K562 (cell line): ENCODE measurements at regions not wholly inside any gene's neighbourhood (a gene's known extent, or its start where the extent isn't known, plus 50 kb on each side); places are given as distances from the start of the nearest gene placed in this dataset.

Experiments used
- ATAC-seq: fragments of 200-7000 bp; cut with Tn5 transposase; 3 replicates; pipeline ENCODE4 v1.9.1; 2020; ENCODE audit warnings: moderate library complexity
- BruUV-seq: library from RNA; stranded (reverse); fragments of 400-500 nt; replicated peaks from 2 replicates; lab custom pipeline; 2021; lab: Mats Ljungman, UMichigan
- CTCF ChIA-PET: fragments of 300-600 bp; formaldehyde crosslinking; extraction: SDS; loops from one replicate; lab custom pipeline; 2021; ENCODE audit warnings: low intra/inter-chr PET ratio; lab: Yijun Ruan, JAX
- POLR2A ChIA-PET: fragments of 300-600, 350-650 bp; sonication (Branson Sonifier 250); formaldehyde crosslinking; extraction: SDS; loops from one replicate; lab custom pipeline; 2021; ENCODE audit warnings: antibody characterized with exemption, inconsistent platforms; lab: Yijun Ruan, JAX
- DNase-seq, 4 experiments: peaks; one replicate each; pipeline versions ENCODE4 v3.0.0 to v3.0.0-alpha.2; 2011 to 2018; ENCODE audit warnings: low spot score in 3 of 4, mixed read lengths in 3 of 4; ENCODE audit errors: extremely low read depth in 1 of 4
- FAIRE-seq: peaks from 2 replicates; lab custom pipeline; 2011; peaks lifted over from hg19 to GRCh38; lab: Jason Lieb, UNC
- H2AFZ ChIP-seq: 2 replicates; pipeline ENCODE4 v1.6.0; 2011; ENCODE audit warnings: low read depth, low read length, control low read depth, inconsistent platforms
- H3K27ac ChIP-seq: fragments of 200-600 bp; 3 replicates; pipeline ENCODE4 v1.8.0; 2011; ENCODE audit warnings: low read depth, mild to moderate bottlenecking, control low read depth, inconsistent platforms, low read length, moderate library complexity, mixed read lengths; ENCODE audit errors: extremely low read depth
- H3K27me3 ChIP-seq, 2 experiments: fragments of 300-600 bp in 1 of 2; 2 replicates in 1 of 2; 3 replicates in 1 of 2; pipeline versions ENCODE4 v1.6.0 to v1.8.0; 2011; ENCODE audit warnings: inconsistent platforms in 2 of 2, low read length in 2 of 2, mild to moderate bottlenecking in 1 of 2, mixed read lengths in 1 of 2, moderate library complexity in 1 of 2; ENCODE audit not compliant: control insufficient read depth in 2 of 2, insufficient read depth in 2 of 2
- H3K36me3 ChIP-seq: fragments of 300-600 bp; 3 replicates; pipeline ENCODE4 v1.8.0; 2011; ENCODE audit warnings: mild to moderate bottlenecking, low read length, inconsistent platforms; ENCODE audit not compliant: control insufficient read depth, insufficient read depth
- H3K4me1 ChIP-seq, 2 experiments: fragments of 200-600 bp in 1 of 2; replicated peaks in 1 of 2; 2 replicates in 1 of 2; 3 replicates in 1 of 2; pipeline versions ENCODE4 v1.5.1 to v1.8.0; 2011; ENCODE audit warnings: inconsistent platforms in 2 of 2, low read length in 2 of 2, mild to moderate bottlenecking in 1 of 2, mixed read lengths in 1 of 2, moderate library complexity in 1 of 2; ENCODE audit not compliant: control insufficient read depth in 2 of 2, insufficient read depth in 2 of 2
- H3K4me2 ChIP-seq: 2 replicates; pipeline ENCODE4 v1.6.1; 2011; ENCODE audit warnings: low read length, control low read depth, inconsistent platforms, mixed read lengths; ENCODE audit not compliant: insufficient read depth
- H3K4me3 ChIP-seq: fragments of 200-600 bp; sonication (generic), shearing (Covaris generic); 2 replicates; pipeline ENCODE4 v1.5.1; 2016; ENCODE audit warnings: control low read depth, inconsistent platforms
- H3K79me2 ChIP-seq: fragments of 200-600 bp; 3 replicates; pipeline ENCODE4 v1.8.0; 2011; ENCODE audit warnings: low read length, inconsistent platforms; ENCODE audit not compliant: control insufficient read depth, insufficient read depth
- H3K9ac ChIP-seq, 2 experiments: 2 replicates each; pipeline versions ENCODE4 v1.6.0 to v1.6.1; 2011; ENCODE audit warnings: low read depth in 2 of 2, low read length in 2 of 2, control low read depth in 1 of 2, inconsistent platforms in 1 of 2, mild to moderate bottlenecking in 1 of 2, mixed read lengths in 1 of 2; ENCODE audit not compliant: insufficient read depth in 1 of 2
- H3K9me1 ChIP-seq: one replicate; pipeline ENCODE4 v1.6.0; 2011; ENCODE audit warnings: inconsistent platforms, mild to moderate bottlenecking, low read length, moderate library complexity; ENCODE audit not compliant: control insufficient read depth, insufficient read depth
- H3K9me3 ChIP-seq: replicated peaks from 2 replicates; pipeline ENCODE4 v1.5.1; 2011; ENCODE audit warnings: low read depth, low read length, inconsistent platforms; ENCODE audit not compliant: control insufficient read depth, insufficient read depth
- H4K20me1 ChIP-seq: replicated peaks from 2 replicates; pipeline ENCODE4 v1.6.1; 2011; ENCODE audit warnings: low read length, inconsistent platforms, mixed read lengths; ENCODE audit not compliant: control insufficient read depth, insufficient read depth
- CBFA2T2 ChIP-seq: fragments of 450-650 bp; conservative IDR thresholded peaks from 2 replicates; pipeline ENCODE4 v1.6.1; 2017; ENCODE audit warnings: mild to moderate bottlenecking
- ELK1 ChIP-seq: sonication (generic); formaldehyde crosslinking; IDR thresholded peaks from 2 replicates; pipeline ENCODE4 v1.8.1; 2022; ENCODE audit warnings: missing genetic modification reagents
- NBN ChIP-seq: fragments of 450-650 bp; IDR thresholded peaks from 2 replicates; pipeline ENCODE4 v1.6.1; 2016; ENCODE audit warnings: low read depth, mild to moderate bottlenecking
- POLR2AphosphoS2 ChIP-seq: IDR thresholded peaks from 2 replicates; pipeline ENCODE4 v1.6.1; 2012; ENCODE audit warnings: low read length, improper control_type of control experiment
- SNRNP70 ChIP-seq: fragments of 200-400 bp; formaldehyde crosslinking; optimal IDR thresholded peaks from 2 replicates; pipeline ENCODE3; 2017; ENCODE audit warnings: low read depth, low read length
- TSC22D4 ChIP-seq: fragments of 450-650 bp; IDR thresholded peaks from 2 replicates; pipeline ENCODE4 v1.6.1; 2016; ENCODE audit warnings: missing genetic modification characterization, missing biosample characterization, control low read depth
- XRCC5 ChIP-seq: fragments of 200-400 bp; formaldehyde crosslinking; IDR thresholded peaks from 2 replicates; pipeline ENCODE4 v1.6.1; 2017; ENCODE audit warnings: low read depth, mild to moderate bottlenecking, low read length
- ZNF143 ChIP-seq: sonication (generic); formaldehyde crosslinking; IDR thresholded peaks from 2 replicates; pipeline ENCODE4 v1.9.0; 2022; ENCODE audit warnings: mild to moderate bottlenecking, missing genetic modification reagents
- WGBS: fragments of 100-300 bp; shearing (Covaris generic); methylation state at CpG from one replicate; pipeline ENCODE4 v1.1.6; 2016; ENCODE audit warnings: low coverage, mixed read lengths; ENCODE audit not compliant: insufficient coverage; ENCODE audit errors: missing lambda C conversion rate; 5-methylcytosine and 5-hydroxymethylcytosine counted together
- in situ Hi-C: fragments of 300-500 bp; cut with MboI; formaldehyde crosslinking; loops from 4 replicates; pipeline ENCODE4 v1.15.0; 2018; ENCODE audit warnings: inconsistent platforms, mixed read lengths
- intact Hi-C: fragments of 100-400 bp; cut with micrococcal nuclease; formaldehyde crosslinking; loops from 2 replicates; pipeline ENCODE4 v1.14.2; 2022

GRCh38 chr9:38166501-38166900, 97.5 kb upstream of the SHB start:
- Histone ChIP-seq H3K36me3 (no peaks in the 10 kb centered on the region), H3K4me1 (peaks cover 0 to 4% of the 10 kb centered on the region in 2 experiments; a peak in 2 of 5 replicates), H3K4me2 (no peak overlapping the region)
- no TSS peak for BruUV-seq
- in situ Hi-C loops: no loop called here
- FAIRE-seq: no peak
- TF ChIP-seq POLR2AphosphoS2 (no peak), NBN (no peak), CBFA2T2 (no peak), ELK1 (CRISPR knock-in tag) (no peak), ZNF143 (no peak), TSC22D4 (tag) (no peak), SNRNP70 (no peak), XRCC5 (no peak)
- TF ChIP-seq, all 486 proteins: peak for 0
- WGBS: 8% methylated on average over 5 of the region's 5 CpGs
- DNase-seq (no peak), ATAC-seq (no peak)
- no peak overlapping the region for H2AFZ ChIP-seq
- no peaks in the 10 kb centered on the region for H3K9me1 ChIP-seq
- CTCF ChIA-PET: no interaction called here
- POLR2A ChIA-PET: no interaction called here
- no peak overlapping the region for H3K27ac ChIP-seq
- H3K9ac ChIP-seq: no peak overlapping the region
- H3K27me3 ChIP-seq: peaks cover 0 to 21% of the 10 kb centered on the region in 2 experiments; a peak in 3 of 5 replicates
- no peaks in the 10 kb centered on the region for H4K20me1 ChIP-seq
- intact Hi-C loops: loop anchor here (10.0 kb wide), 1 partner anchor 422 kb away; no protein-coding TSS in a partner anchor
- H3K79me2 ChIP-seq: no peaks in the 10 kb centered on the region
- H3K4me3 ChIP-seq: no peak overlapping the region
- H3K9me3 ChIP-seq: peaks cover 10% of the 10 kb centered on the region; the same call in 1 of the 2 replicates
